Activated CD8-positive, alpha-beta memory T cell treated with anti-CD3 and anti-CD28 coated beads, Interleukin-2, amount 50 U/mL, for 48 hours (primary cell): ENCODE measurements at regions not wholly inside any gene's neighbourhood (a gene's known extent, or its start where the extent isn't known, plus 50 kb on each side); places are given as distances from the start of the nearest gene placed in this dataset.
"Not testable (repeated sequence)": the region's sequence is repeated elsewhere in the genome, so short reads cannot be mapped to it uniquely, and the experiment has no call there.

ENCODE experiments used
- DNase-seq: peaks from one replicate; pipeline ENCODE4 v3.0.0-alpha.2; 2020

DNA sequence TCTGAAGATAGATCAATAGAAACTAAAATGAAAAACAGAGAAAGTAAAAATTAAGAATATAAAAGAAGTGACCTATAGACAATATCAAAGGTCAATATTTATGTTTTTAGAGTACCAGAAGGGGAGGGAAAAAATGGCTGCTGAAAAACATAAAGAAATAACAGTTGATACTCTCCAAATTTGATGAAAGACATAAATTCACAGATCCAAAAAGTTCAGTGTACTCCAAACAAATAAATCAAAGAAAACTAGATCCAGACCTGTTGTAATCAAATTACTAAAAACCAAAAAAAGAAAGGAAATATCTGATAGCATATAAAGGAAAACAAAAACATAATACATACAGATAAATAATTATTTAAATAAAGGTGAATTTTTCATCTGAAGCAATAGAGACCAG is 1689.1 kb upstream of the TMEFF2 start:
- DNase-seq, result no peak

DNA sequence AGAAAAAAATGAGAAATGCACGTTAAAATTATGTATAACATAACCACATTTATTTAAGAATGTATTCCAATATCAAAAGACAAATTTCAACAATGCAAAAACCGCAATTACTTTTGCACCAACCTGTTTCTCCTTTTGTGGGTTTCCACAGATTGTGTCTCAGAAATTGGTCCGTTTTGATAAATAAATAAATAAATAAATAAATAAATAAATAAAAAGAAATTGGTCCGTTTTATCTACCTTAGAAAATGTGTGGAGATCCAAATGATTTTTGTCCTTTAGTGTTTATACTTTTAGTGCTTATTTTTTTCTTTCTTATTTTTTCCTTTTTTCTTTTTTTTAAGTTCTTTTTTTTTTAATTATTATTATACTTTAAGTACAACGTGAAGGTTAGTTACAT is 1682.2 kb upstream of the TMEFF2 start:
- DNase-seq, result no peak

DNA sequence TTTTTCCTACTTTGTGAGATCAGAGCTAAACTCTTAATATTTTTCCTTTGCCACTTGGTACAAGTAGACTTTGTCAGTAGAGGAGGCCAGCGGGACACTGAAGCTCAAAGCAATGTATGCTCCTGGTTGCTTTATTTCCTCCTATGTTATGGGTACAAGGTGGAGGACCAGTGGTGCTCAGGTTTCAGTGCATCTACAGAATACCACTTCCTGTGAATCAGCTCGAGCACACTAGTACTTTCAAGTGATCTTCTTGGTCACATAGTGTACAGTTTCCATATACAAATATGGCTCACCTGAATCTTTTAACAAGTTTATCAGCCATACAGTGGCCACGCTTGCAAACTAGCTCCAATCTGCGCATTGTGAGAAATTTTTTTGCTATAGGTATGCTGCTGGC is 1674.8 kb upstream of the TMEFF2 start:
- DNase-seq, result no peak

DNA sequence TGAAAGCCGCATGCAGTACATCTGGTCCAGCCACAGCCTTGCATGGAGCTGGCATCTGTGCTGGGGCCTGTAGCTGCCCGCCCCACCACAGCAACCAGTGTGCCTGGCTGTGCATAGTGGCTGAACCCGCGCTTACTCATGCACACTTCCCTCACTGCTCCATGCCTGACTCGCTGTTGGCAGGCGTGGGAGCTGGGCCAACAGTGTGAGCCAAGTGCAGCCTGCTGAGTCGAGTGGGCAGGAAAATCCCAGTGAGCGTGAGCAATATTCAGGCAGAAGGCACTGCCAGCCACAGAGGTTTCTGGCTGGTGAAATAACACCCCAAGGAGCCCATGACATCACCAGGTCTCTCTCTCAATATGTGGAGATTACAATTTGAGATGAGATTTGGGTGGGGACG is 1674.1 kb upstream of the TMEFF2 start:
- DNase-seq, result no peak

DNA sequence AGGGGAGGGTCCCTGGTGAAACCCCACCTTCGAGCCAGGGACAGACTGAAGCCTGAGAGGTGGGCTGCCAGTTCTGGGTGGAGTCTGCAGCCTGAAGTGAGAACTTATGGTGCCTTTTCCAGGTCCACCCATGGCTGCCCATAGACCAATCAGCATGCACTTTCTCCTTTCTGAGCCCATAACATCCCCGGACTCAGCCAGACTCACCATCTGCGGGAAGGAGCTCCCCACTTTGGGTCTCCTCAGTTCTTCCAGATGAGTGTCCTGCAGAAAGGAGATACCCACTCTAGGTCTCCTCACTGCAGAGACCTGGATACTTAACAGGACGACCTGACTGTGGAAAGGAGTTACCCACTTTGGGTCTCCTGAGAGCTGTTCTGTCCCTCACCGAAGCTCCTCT is 1673.4 kb upstream of the TMEFF2 start:
- DNase-seq, result no peak

DNA sequence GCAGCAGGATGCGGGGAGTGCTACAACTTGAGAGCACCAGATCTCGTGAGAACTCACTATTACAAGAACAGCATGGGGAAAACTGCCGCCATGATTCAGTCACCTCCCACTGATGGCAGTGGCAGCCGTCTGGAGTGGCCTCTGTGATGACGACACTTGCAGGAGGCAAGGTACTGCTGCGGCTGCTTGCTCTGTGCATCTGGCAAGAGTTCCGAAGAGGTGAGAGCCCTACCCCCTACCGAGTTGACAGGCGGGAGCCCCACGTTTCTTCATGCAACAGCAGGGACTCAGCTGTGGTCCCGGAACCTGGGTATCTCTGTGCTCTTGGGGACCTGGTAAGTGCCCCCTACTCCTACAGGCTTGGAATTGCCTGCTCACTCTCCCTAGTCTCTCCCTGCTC is 1672.7 kb upstream of the TMEFF2 start:
- DNase-seq, result no peak

DNA sequence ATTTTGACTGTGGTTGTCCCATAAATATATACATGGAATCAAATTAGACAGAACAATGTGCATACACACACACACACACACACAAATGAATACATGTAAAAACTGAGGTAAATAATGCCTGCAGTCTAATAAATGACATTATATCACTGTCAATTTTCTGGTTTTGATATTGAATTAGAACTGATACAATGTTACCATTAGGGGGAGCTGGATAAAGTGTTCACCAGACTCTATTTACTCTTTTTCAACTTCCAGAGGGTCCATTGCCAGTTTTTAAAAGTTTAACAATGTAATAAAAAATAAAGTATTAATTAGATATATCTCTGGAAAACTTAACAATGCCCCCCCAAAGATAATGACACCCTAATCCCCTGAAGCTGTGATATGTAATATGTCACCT is 1666.8 kb upstream of the TMEFF2 start:
- no peak for DNase-seq

DNA sequence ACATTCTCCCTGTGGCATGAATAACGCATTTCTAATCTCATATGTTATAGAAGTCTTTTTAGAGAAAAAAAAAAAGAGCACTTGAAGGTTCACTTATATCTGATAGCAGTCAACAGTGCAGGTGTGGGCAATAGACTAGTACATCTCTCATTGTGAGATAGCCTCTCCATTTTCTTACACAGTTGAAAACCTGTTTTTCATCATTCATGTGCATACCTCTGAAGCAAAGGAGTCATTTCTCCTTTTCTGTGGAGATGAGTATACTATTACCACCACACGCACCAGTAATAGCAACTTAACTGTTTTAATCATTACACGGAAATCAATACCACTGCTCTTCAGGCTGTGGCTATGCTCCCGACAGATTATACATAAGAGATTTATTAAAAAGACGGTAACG is 1653.3 kb upstream of the TMEFF2 start:
- no peak for DNase-seq

DNA sequence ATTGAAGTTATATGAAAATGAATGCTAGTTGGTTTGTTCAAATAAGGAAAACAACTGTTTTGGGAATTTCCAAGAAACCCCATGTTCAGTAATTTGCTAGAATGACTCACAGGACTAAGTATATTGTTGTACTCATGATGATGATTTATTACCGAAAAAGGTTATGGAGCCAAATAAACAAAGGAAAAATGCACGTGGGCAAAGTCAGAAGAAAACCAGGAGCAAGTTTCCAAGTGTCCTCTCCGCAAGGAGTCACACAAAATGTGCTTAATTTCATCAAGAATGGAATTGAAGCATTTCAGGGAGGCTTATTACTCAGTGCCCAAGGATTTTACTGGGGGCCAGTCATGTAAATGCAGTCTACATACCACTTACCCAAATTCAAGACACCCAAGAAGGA is 1652.4 kb upstream of the TMEFF2 start:
- DNase-seq, result no peak

DNA sequence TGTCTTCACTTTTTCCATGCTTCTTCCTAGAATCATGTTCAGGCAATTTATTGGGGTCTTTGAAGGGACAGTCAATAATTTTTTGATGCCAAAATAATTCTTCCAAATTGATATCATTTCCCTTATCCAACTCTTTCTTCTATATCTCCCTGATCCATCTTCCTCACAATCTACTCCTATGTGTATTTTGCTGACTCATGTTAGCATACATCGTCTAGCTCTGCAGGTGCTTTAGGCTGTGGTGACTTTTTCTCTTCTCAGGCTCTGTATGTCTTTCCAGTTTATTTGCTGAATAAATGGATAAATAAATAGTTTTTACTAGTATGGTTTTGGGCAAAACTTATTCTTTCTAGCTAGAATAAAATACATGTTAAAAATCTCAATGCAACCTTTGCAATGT is 1650.9 kb upstream of the TMEFF2 start:
- DNase-seq, result no peak

DNA sequence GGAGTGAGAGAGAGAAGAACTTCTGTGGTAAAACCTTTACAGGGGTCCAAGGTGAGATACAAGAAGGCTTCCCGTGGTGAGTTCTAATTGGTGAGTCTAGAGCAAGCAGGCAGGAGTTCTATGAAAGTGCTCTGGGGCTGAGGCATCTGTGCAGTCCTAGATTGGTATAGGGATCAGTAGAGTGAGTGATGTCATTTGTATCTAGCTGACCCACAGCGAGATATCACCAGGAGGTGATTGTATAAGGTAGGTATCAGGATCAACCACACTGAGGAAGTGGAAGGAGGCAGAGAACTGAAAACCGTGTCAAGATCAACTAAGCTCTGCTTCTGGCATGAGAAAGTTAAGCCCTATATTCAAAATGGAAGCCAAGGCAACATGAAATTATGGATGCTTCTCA is 1648.9 kb upstream of the TMEFF2 start:
- DNase-seq, result no peak

DNA sequence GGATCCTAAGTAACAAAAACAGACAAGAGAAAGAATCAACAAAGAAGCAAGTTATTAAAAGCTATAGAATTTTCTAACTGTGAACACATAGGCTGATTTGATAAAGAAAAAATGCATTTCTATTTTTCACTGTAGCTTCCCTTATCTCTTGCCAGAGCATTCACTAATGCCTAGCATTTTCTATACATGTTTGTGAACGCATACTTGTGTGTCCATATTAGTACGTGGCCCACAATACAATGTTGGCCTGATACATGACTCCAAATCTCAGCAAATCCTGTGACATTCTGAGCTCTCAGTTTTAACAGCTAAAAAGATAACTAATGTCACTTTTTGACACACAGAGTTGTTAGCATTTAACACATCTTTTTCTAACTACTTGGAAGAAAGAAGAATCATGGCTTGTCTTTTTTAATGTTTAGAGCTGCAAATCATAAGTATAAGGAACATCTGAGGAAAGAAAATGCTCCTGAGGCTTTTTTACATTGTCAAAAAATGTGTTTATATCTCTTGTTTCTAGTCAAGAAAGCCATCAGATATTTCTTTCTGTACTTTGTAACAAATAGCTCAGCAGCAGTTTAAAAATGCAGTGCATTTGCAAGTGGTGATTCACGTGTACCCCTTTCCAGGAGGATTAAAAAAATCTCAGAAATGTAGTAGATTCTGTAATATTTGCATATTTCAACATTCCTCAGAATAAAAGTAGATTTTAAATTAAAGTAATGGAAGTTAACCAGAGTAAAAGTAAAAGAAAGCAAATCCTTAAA is 1646.8 kb upstream of the TMEFF2 start:
- no peak for DNase-seq

DNA sequence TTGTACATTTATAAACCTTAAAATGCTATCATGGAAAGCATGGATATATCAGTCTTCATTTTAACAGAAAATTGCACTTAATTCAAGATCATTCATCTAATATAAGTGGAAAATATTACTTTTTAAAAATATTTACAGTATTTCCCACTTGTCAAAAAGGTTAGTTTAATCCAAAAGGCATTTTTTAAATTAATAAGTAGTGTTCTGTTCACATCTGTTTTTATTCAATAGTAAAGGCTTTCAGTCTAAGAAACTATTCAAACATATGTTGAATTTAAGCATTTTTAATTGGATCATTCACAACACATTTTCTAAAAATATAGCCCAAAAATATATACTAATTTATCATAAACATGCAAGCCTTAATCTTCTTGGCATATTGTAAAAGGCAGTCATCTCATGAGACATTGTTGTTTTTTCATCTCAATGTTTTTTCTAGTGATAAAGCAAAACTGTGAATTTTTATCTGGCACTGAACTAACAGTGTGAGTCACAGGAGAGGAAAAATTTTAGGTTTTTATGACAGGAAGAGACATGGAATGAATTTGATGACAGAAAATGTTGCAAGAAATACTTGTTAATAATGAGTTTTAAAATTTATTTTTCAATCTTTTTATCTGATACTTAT is 1642.5 kb upstream of the TMEFF2 start:
- DNase-seq, result no peak

DNA sequence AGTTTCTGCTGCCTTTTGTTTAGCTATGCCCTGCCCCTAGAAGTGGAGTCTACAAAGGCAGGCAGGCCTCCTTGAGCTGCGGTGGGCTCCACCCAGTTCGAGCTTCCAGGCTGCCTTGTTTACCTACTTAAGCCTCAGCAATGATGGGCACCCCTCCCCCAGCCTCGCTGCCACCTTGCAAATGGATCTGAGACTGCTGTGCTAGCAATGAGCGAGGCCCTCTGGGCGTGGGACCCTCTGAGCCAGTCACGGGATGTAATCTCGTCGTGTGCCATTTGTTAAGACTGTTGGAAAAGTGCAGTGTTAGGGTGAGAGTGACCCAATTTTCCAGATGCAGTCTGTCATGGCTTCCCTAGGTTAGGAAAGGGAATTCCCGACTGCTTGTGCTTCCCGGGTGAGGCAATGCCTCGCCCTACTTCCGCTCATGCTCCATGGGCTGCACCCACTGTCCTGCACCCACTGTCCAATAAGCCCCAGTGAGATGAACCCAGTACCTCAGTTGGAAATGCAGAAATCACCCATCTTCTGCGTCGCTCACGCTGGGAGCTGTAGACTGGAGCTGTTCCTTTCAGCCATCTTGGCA is 1641.8 kb upstream of the TMEFF2 start:
- DNase-seq, result not testable (repeated sequence)

DNA sequence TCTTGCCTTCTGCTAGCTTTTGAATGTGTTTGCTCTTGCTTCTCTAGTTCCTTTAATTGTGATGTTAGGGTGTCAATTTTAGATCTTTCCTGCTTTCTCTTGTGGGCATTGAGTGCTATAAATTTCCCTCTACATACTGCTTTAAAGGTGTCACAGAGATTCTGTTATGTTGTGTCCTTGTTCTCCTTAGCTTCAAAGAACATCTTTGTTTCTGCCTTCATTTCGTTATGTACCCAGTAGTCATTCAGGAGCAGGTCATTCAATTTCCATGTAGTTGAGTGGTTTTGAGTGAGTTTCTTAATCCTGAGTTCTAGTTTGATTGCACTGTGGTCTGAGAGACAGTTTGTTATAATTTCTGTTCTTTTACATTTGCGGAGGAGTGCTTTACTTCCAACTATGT is 1639.2 kb upstream of the TMEFF2 start:
- DNase-seq, result not testable (repeated sequence)

DNA sequence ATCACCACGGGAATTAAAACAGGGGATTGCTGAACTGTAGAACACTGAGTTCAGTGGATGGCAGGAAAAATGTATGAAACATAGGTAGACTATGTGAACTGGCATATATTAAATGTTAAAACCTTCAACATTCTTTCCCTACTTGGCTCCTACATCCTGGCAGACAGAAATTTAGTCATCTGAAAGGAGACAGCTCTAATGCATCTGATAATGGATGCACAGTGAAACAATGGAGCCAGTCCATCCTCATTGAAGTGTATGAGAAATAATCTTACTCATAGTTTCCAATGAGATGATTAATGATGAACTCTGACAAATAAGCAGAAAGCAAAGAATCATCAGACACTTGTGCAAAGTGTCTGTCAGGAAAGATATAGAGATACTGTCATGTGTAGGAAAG is 1629.7 kb upstream of the TMEFF2 start:
- no peak for DNase-seq

DNA sequence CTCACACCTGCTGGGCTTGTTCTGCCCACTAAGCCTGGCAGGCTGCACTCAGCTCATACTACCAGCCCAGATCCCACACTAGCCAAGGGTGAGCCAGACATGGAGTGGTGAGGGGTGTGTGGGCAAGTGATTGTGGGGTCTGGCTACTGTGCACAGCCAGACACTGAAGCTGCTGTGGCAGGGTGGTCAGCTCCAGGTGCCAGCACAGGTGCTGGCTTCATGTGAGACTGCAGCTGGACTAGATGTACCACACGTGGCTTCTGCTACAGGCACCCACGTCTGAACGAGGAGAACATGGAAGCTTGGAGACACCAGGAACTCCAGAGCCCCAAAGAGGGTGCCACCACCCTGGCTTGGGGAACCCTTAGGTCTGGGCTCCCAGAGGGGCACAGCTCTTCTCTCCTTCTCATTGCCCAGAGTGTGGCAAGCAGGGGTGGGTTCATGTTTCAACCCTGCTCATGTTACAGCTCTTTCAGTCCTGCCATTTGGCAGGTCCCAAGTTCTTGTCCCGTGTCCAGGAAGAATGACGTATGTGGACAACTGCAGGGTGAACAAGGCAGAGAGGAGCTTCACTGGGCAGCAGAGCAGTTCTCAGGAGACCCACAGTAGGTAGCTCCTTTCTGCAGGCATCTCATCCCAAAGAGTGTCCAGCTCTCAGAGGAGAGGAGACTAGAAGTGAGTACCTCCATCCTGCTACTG is 1624.2 kb upstream of the TMEFF2 start:
- DNase-seq, result no peak

DNA sequence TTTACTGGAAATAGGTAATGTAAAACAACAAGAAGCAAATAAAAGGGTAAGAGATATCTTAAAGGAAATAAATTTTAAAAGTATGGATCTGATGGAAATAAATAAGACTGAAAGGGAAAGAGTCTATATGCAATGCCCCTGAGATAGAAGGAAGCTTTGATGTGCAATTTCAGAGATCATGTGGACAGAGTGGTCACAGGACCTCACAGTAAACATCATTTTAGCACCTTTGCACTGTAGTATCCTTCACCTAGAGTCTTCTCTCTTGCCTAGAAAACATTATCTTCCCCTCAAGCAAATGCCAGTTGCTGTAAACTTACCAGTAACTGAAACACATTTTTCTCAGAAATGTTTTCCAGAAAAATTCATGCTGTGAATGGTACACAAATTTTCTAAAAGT is 1621.3 kb upstream of the TMEFF2 start:
- DNase-seq, result no peak

DNA sequence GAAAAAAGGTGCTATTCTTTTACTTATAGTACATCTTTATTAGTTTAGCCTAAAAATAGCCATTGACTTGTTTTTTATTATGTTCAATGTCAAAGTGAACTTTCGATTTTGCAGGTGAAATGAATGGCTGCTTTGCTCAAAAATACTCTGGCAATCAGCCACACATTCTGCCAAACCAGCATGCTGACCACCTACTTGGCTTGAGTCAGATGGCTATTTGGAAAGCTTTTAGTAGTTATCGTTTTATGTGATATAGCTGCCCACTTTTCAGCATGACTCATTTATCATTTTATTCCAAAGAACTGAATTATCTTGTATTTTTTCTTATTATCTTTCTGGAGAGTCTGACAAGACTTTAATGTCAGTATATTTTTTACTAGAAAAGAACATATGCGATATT is 1615.8 kb upstream of the TMEFF2 start:
- no peak for DNase-seq

DNA sequence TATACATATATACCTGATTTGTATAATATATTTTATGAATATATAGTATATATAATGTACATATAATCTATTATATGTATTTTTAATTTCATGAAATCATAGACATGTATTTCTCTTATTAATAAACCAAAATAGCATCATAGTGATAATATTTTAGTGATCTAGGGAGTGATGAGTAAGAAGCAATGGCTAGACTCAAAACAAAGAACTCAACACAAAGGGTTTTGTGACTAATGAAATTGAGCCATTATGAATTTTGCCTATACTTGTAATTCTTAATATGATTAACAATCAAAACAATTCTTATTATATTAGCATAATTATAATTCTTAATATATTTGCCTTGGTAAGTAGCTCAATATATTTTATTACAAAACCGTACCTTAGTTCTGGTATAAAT is 1614.1 kb upstream of the TMEFF2 start:
- no peak for DNase-seq

DNA sequence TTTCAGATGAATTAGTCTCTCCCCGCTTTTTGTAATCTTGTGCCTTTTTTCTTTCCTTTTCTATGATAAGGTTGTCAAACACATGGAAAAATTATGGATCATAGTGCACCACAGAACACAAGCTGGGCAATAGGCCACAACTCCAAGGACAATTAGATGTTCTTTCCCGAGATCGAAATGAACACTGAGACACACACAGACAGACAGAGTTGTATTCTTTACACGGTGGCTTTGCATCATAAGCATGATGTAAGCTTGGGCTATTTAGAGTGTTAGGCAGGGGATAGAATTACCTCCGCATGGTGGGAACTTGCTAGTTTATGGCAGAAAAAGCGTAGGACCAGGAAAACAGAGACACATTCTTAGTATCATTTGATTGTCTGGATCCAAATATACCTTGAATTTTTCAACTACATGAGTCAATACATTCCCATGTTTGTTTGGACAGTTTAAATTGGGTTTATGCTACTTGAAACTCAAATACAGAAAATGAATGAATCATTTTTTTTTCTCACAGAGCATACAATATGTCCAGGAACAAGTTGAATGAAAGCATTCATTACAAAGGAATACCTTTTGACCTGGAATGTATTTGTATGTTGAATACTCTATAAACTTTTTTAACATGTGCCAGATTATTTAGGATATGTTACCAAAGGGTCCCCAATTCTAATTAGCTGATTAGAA is 1611.5 kb upstream of the TMEFF2 start:
- no peak for DNase-seq

DNA sequence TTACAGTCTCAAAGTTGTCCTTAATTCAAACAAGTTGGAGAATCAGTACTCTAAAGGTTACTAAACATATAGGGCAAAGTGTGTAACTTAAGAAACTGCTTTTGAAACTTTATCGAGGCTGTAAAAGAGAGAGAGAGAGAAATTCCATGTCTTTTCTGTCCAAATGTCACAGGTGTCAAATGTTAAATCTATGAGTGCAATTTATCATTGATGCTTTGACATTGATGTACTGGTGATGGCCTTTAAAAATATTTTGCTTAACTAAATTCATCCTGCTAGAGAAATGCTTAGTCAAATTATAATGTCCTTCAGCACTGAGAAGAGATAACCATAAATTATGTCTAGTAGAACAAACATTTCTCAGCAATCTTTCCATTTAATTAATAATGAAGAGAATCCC is 1602.1 kb upstream of the TMEFF2 start:
- DNase-seq, result no peak

DNA sequence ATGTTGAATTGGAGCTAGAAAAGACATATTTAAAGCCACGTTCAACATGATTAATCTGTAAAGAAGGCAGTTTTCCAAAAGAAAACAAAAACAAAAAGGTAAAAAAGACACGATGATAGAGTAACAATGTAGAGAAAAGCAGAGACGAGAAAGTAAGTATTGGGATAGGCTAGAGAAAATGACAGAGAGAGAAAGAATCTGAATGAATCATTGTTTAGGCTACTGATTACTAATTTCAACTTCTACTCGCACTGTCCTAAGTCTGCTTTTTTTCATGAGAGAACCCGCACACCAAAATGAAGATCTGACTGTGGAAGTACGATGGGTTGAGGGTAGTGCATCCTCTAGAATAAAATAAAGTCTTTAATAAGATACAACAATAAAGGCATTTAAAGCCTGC is 1599.2 kb upstream of the TMEFF2 start:
- no peak for DNase-seq
